Activated CD4-positive, alpha-beta T cell treated with anti-CD3 and anti-CD28 coated beads, Interleukin-2, amount 10 ng/mL, durations not matched to agents 7 days and 5 days (primary cell): ENCODE measurements at regions not wholly inside any gene's neighbourhood (a gene's known extent, or its start where the extent isn't known, plus 50 kb on each side); places are given as distances from the start of the nearest gene placed in this dataset.

Experiments used
- CTCF ChIA-PET: fragments of 350-600 bp; sonication (Branson Sonifier 250); formaldehyde crosslinking; loops from one replicate; lab custom pipeline; 2021; ENCODE audit warnings: antibody characterized with exemption; lab: Charles Lee
- POLR2A ChIA-PET: fragments of 350-600 bp; sonication (Branson Sonifier 250); formaldehyde crosslinking; loops from one replicate; lab custom pipeline; 2021; ENCODE audit warnings: antibody characterized with exemption; lab: Charles Lee
- DNase-seq: peaks from one replicate; pipeline ENCODE4 v3.0.0-alpha.2; 2020
- H3K27ac Mint-ChIP-seq: one replicate; pipeline ENCODE4 v1.8.0; 2021; ENCODE audit warnings: mild to moderate bottlenecking, moderate library complexity, mixed read lengths
- H3K27me3 Mint-ChIP-seq: one replicate; pipeline ENCODE4 v1.8.0; 2021; ENCODE audit warnings: mixed read lengths
- H3K36me3 Mint-ChIP-seq: one replicate; pipeline ENCODE4 v1.8.0; 2021; ENCODE audit warnings: low read depth, mixed read lengths
- H3K4me1 Mint-ChIP-seq: one replicate; pipeline ENCODE4 v1.8.0; 2021; ENCODE audit warnings: mixed read lengths
- H3K4me3 Mint-ChIP-seq: one replicate; pipeline ENCODE4 v1.8.0; 2021; ENCODE audit warnings: mild to moderate bottlenecking, moderate library complexity, mixed read lengths
- H3K9me3 Mint-ChIP-seq: one replicate; pipeline ENCODE4 v1.8.0; 2021; ENCODE audit warnings: mixed read lengths

DNA sequence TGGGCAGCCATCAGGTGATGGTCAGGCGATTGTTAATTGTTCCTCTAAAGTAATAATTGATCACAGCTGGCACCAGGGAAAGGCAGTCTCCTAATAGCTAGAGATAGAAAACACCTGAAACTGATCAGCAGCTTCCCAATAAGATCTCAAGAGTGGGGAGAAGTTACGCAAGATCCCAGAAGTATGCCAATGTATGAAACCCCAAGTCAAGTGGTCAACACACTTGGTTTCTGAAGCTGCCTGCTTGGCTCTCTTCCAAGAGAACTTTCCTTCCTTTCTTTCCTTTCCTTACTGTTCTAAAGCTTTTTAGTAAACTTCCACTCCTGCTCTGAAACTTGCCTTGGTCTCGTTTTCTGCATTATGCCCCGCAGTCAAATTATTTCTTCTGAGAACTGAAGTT, 201.6 kb upstream of the SKOR2 start:
- Mint-ChIP-seq H3K4me1 (no peaks in the 10 kb centered on the region), H3K27ac (no peak overlapping the region), H3K9me3 (no peaks in the 10 kb centered on the region), H3K27me3 (peaks cover 2% of the 10 kb centered on the region), H3K36me3 (no peaks in the 10 kb centered on the region), H3K4me3 (no peak overlapping the region)
- no peak for DNase-seq
- ChIA-PET POLR2A (no interaction called here), CTCF (no interaction called here)

DNA sequence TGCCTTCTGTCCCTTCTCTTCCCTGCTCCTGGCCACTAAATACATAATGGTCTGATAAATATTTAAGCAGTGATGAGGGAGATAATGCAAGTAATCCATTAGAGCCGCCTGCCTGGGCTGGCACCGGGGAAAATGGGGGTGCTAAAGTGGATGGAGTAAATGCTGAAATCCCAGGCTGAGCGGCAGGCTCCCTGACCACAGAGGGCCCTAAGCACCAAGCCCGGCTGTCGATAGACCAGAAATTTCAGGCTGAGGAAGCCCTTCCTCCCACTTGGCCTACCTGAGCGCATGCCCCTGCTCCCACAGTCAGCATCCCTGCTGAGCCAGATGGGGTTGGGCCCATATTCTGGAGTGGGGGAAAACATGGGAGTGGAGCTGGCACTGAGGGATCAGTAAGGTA, 197.5 kb upstream of the SKOR2 start:
- H3K9me3 Mint-ChIP-seq, result peaks cover 3% of the 10 kb centered on the region
- no peak overlapping the region for H3K4me3 Mint-ChIP-seq
- no peak for DNase-seq
- no peak overlapping the region for H3K27ac Mint-ChIP-seq
- H3K27me3 Mint-ChIP-seq, result no peaks in the 10 kb centered on the region
- H3K4me1 Mint-ChIP-seq, result no peaks in the 10 kb centered on the region
- ChIA-PET CTCF (no interaction called here), POLR2A (no interaction called here)
- H3K36me3 Mint-ChIP-seq, result no peaks in the 10 kb centered on the region

DNA sequence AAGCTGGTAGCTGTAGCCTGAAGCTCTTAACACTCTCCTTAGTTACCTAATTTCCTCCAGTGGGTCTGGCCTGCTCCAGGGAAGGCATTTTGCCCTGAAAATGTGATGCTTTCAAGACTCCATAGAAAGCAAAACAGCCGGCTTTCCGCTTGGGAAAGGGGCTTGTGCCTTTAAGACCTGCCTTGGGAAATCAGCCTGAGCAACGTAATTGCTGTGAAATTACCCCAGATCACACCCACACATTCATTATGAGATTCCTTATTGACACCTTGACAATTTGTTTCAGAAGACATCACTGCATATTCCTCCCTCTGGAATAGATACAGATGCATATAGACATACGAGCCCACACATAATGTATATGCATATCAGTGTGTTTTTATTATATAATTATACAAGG, 190.5 kb upstream of the SKOR2 start:
- DNase-seq, result no peak
- Mint-ChIP-seq H3K4me1 (no peaks in the 10 kb centered on the region), H3K27ac (no peak overlapping the region), H3K4me3 (no peak overlapping the region), H3K36me3 (no peaks in the 10 kb centered on the region), H3K9me3 (peaks cover 3% of the 10 kb centered on the region), H3K27me3 (peaks cover 13% of the 10 kb centered on the region)
- CTCF ChIA-PET, result interaction anchor here (1.0 kb wide), 1 partner anchor 30 kb away, joined by 3 read pairs; no protein-coding TSS in a partner anchor
- POLR2A ChIA-PET, result no interaction called here

DNA sequence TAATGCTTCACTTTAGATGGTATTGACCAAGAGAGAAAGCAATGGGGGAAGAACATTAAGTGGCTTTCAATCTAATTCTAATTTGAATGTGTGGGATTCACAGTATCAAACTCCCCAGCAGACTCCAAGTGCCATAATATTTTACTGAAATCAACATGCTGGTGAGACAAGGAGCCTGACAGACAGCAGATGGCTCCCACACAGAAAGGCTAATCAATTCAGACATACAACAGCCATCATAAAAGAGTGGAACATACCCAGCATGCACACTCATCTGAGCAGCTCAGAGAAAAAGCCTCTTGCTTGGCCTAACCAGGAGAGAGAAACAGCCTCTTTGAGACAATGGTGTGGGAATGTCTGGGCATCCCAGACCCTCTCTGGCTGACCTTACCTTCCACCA, 186.5 kb upstream of the SKOR2 start:
- H3K36me3 Mint-ChIP-seq, result no peaks in the 10 kb centered on the region
- DNase-seq, result no peak
- ChIA-PET POLR2A (no interaction called here), CTCF (no interaction called here)
- no peak overlapping the region for H3K27ac Mint-ChIP-seq
- H3K27me3 Mint-ChIP-seq, result peaks cover 27% of the 10 kb centered on the region
- H3K9me3 Mint-ChIP-seq, result no peaks in the 10 kb centered on the region
- H3K4me1 Mint-ChIP-seq, result no peaks in the 10 kb centered on the region
- no peak overlapping the region for H3K4me3 Mint-ChIP-seq

DNA sequence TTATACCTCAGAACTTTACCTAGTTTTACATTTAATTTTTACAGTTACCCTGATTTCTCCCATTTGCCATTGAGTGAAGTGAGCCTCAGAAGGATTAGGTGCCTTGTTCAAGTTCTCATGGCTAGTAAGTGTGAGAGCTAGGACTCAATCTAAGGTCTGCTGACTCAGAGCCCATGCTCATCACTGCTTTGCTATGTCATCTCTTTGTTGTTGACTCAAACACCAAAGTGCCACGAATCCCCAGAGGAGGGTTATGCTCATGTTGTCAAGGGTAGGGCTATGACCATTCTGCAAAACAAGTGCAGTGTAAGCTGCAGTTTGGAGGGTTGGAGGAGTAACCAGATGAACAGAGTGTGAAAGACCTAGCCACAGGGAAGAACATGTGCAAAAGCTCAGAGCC, 185.4 kb upstream of the SKOR2 start:
- CTCF ChIA-PET, result no interaction called here
- POLR2A ChIA-PET, result no interaction called here
- DNase-seq, result no peak
- Mint-ChIP-seq H3K36me3 (no peaks in the 10 kb centered on the region), H3K4me1 (no peaks in the 10 kb centered on the region), H3K27ac (no peak overlapping the region), H3K9me3 (no peaks in the 10 kb centered on the region), H3K27me3 (peaks cover 27% of the 10 kb centered on the region), H3K4me3 (no peak overlapping the region)

DNA sequence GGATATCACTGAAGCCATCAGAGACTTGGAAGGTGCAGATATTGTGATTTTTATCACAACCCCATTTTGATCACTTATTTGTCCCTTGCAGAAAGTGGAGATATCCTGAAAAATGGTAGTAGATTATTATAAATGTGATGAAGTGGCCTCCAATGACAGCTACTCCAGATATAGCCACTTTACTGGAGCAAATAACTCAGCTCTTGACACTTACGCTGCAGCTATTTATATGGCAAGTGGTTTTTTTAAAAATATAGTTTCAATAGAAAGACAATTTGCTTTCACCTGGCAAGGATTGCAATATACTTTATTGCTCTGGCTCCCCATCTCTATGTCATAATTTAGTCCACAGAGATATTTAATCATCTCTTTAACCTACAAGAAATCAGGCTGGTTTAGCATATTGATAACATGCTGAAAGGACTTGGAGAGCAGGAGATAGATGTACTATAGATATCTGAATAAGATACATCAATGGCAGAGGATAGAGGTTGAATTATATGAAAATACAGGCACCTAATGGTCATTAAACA, 182.8 kb upstream of the SKOR2 start:
- ChIA-PET CTCF (no interaction called here), POLR2A (no interaction called here)
- peaks cover 21% of the 10 kb centered on the region for H3K27me3 Mint-ChIP-seq
- no peaks in the 10 kb centered on the region for H3K36me3 Mint-ChIP-seq
- no peaks in the 10 kb centered on the region for H3K9me3 Mint-ChIP-seq
- no peak overlapping the region for H3K4me3 Mint-ChIP-seq
- H3K4me1 Mint-ChIP-seq, result no peaks in the 10 kb centered on the region
- no peak for DNase-seq
- H3K27ac Mint-ChIP-seq, result no peak overlapping the region

DNA sequence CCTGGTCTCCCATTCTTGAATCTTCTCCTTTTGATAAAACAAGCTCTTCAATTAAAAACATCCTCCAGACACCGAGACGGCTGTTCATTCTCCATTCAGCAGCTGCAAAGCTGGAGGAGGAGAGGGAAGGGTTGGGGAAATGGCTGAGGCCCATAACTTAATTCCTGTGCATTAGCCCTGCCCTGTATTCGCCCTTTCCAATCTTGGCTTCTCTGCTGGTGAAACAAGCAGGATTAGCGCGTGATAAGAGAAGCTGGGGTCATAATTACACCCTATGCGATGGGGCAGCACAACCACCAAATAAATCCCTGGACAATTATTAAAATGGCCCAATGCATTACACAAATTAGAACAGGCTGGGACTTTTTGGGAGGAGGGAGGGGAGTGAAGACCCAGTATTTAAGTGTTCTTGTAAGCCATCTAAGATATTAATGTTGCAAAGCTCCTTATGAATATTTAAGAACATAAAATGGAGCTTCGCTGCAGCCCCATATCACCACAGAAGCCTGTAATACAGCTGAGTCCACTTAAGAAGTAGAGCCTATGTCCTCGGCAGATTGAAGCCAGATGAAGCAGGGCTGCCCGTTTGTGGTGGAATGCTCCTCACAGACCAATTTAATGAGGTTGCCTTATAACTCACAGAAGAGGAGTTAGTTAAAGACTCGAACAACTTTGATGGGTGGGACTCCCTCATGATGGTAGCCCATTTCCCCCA, 176.6 kb upstream of the SKOR2 start:
- Mint-ChIP-seq H3K4me1 (no peaks in the 10 kb centered on the region), H3K27me3 (peaks cover under 1% of the 10 kb centered on the region), H3K9me3 (no peaks in the 10 kb centered on the region), H3K27ac (no peak overlapping the region), H3K36me3 (no peaks in the 10 kb centered on the region), H3K4me3 (no peak overlapping the region)
- CTCF ChIA-PET, result interaction anchor here (1.4 kb wide), 1 partner anchor 9 kb away, joined by 3 read pairs; no protein-coding TSS in a partner anchor
- POLR2A ChIA-PET, result no interaction called here
- no peak for DNase-seq

DNA sequence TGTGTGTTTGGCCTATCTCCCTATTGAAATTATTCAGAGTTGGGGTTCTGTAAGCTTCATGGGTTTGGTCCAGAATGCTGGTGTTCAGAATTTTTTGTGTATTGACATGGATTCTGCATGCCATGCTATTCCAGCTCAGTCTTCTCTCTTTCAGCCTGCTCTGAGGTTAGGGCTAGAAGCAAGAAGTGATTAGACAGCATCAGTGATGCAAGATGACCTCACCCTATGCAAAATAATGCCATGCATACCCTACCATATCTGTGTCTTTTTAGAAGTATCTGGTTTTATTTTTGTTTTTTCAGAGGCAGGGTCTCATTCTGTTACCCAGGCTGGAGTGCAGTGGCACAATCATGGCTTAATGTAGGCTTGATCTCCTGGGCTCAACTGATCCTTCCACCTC, 175.6 kb upstream of the SKOR2 start:
- no peak overlapping the region for H3K4me3 Mint-ChIP-seq
- no peaks in the 10 kb centered on the region for H3K4me1 Mint-ChIP-seq
- no peaks in the 10 kb centered on the region for H3K36me3 Mint-ChIP-seq
- POLR2A ChIA-PET, result no interaction called here
- no peaks in the 10 kb centered on the region for H3K9me3 Mint-ChIP-seq
- no peak for DNase-seq
- peaks cover 2% of the 10 kb centered on the region for H3K27me3 Mint-ChIP-seq
- CTCF ChIA-PET, result interaction anchor here (0.7 to 1.4 kb wide), 2 partner anchors 8 to 14 kb away, joined by 3 to 4 read pairs; no protein-coding TSS in a partner anchor
- no peak overlapping the region for H3K27ac Mint-ChIP-seq

DNA sequence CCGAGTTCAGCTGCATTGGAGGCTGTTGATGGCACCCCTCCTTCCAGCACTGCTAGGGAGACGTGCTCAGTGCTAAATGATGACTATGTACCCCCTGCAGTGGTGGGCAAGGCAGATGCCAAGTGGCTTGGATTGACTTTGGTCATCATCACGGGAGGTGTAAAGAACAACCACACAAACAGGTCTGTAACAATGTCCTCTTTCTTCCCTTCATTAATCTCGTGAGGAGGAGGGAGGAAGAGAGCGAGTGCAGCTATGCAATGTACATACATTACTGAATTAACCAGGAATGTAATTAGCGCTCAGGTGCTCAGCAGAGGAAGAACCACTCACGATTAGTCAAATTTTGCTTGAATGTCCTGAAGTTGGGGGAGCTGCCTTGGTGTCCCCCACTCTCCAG, 173.9 kb upstream of the SKOR2 start:
- ChIA-PET POLR2A (no interaction called here), CTCF (no interaction called here)
- Mint-ChIP-seq H3K9me3 (no peaks in the 10 kb centered on the region), H3K36me3 (no peaks in the 10 kb centered on the region), H3K4me3 (no peak overlapping the region), H3K27ac (no peak overlapping the region), H3K27me3 (peaks cover 7% of the 10 kb centered on the region), H3K4me1 (no peaks in the 10 kb centered on the region)
- DNase-seq, result no peak

DNA sequence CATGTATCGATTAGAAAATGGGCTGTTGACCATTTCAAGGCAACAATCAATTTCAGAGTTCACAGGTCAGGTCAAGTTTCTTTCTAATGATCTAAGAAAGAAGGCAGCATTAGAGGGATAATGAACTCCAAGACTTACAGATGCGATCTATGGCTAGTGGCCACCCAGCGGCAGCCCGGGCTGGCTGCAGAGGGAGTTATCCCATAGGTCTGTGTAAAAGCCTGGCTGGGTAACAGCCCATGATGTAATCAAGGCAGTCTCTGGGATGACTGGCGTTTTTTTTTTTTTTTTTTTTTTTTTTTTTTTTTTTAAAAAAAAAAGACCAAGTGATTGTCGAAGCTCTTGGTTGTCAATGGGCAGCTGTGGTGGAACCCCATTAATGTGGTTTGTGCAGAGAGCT, 171.1 kb upstream of the SKOR2 start:
- Mint-ChIP-seq H3K4me1 (no peaks in the 10 kb centered on the region), H3K27me3 (peaks cover 19% of the 10 kb centered on the region), H3K36me3 (no peaks in the 10 kb centered on the region), H3K9me3 (no peaks in the 10 kb centered on the region), H3K27ac (no peak overlapping the region), H3K4me3 (no peak overlapping the region)
- no peak for DNase-seq
- POLR2A ChIA-PET, result no interaction called here
- CTCF ChIA-PET, result no interaction called here

DNA sequence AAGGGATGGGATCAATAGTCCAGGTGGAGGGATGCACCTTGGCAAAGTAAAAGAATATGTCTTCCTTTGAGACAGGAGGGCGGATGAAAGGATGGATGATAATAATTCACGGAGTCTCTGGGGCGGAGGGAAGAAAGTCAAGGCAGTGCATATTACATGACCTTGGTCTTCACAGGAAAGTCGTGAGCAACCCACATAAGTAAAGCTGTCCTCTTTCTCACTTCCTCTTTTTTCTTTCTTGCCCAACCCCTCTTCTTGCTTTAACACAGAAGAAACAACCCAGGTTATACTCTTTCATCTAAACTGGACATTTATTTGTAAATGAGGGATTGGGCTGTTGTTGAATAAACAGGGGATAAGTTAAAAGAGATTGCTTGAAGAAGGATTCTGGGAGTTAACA, 168.7 kb upstream of the SKOR2 start:
- Mint-ChIP-seq H3K4me3 (no peak overlapping the region), H3K9me3 (no peaks in the 10 kb centered on the region), H3K27ac (no peak overlapping the region), H3K27me3 (peaks cover 23% of the 10 kb centered on the region), H3K36me3 (no peaks in the 10 kb centered on the region), H3K4me1 (no peaks in the 10 kb centered on the region)
- DNase-seq, result no peak
- POLR2A ChIA-PET, result no interaction called here
- CTCF ChIA-PET, result no interaction called here

DNA sequence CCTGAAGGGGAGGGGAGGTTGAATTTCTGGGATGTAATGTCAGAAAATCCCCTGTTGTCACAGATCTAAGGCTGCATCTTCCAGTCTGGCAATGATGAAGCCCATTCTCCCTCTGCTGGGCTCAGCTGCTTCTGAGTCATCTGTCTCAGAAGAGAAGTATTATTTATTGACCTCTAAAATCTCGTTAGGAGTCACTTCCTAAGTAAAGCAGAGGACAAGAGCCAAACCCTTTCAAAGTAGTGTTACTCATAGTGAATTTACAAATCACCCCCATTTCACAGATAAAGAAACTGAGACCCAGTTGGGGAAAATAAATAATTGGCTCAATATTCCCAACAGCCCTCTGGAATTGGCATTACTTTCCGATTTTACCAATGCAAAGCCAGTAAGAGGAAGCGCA, 167.3 kb upstream of the SKOR2 start:
- Mint-ChIP-seq H3K27ac (no peak overlapping the region), H3K4me3 (no peak overlapping the region), H3K27me3 (peaks cover 23% of the 10 kb centered on the region), H3K9me3 (no peaks in the 10 kb centered on the region), H3K36me3 (no peaks in the 10 kb centered on the region), H3K4me1 (no peaks in the 10 kb centered on the region)
- ChIA-PET CTCF (interaction anchor here (1.5 kb wide), 1 partner anchor 9 kb away, joined by 3 read pairs; no protein-coding TSS in a partner anchor), POLR2A (no interaction called here)
- DNase-seq, result no peak

DNA sequence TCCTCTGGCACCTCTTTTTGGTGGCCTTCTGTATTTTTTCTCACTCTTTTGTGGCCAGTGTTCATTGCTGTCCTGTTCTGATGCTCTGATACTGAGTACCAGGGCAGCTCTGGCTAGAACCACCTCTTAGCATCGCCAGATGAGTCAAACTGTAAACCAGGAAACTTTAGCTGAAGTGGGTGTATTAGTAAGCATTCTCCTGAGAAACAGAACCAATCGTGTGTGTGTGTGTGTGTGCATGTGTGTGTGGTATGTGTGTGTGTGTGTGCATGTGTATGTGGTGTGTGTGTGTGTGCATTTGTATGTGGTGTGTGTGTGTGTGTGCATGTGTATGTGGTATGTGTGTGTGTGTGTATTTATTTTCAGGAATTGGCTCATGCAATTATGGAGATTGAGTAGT, 166.3 kb upstream of the SKOR2 start:
- Mint-ChIP-seq H3K27me3 (peaks cover 23% of the 10 kb centered on the region), H3K27ac (no peak overlapping the region), H3K9me3 (no peaks in the 10 kb centered on the region), H3K4me3 (no peak overlapping the region), H3K36me3 (no peaks in the 10 kb centered on the region), H3K4me1 (no peaks in the 10 kb centered on the region)
- CTCF ChIA-PET, result interaction anchor here (1.5 kb wide), 1 partner anchor 10 kb away, joined by 3 read pairs; no protein-coding TSS in a partner anchor
- POLR2A ChIA-PET, result no interaction called here
- DNase-seq, result no peak

DNA sequence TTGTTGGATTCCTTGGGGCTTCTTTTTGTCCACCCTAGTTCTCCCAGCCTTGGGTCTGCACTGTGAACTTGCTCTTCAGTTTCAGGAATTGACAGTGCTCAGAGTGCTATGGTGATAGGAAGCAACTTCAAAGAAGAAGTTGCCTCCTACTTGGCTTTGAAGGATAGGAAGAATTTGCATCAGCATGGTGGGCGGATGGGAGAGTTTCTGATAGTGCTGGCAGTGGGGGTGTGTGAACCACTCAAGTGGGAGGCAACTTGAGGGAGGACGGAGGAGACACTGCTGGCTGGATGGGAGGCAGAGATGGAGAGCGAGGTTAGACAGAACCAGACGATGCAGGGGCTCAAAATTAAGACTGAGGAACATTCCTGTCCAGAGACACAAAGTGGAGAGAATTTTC, 164.4 kb upstream of the SKOR2 start:
- Mint-ChIP-seq H3K9me3 (no peaks in the 10 kb centered on the region), H3K27ac (no peak overlapping the region), H3K36me3 (no peaks in the 10 kb centered on the region), H3K4me3 (no peak overlapping the region), H3K4me1 (no peaks in the 10 kb centered on the region), H3K27me3 (peaks cover 19% of the 10 kb centered on the region)
- no peak for DNase-seq
- CTCF ChIA-PET, result no interaction called here
- POLR2A ChIA-PET, result no interaction called here
